NCI-H748 treated with DMSO at 0.1 percent for 48 hours (cell line): ENCODE measurements at regions not wholly inside any gene's neighbourhood (a gene's known extent, or its start where the extent isn't known, plus 50 kb on each side); places are given as distances from the start of the nearest gene placed in this dataset.

Experiments used
- DNase-seq: peaks from one replicate; lab custom pipeline; 2025; lab: John Stamatoyannopoulos, UW

DNA sequence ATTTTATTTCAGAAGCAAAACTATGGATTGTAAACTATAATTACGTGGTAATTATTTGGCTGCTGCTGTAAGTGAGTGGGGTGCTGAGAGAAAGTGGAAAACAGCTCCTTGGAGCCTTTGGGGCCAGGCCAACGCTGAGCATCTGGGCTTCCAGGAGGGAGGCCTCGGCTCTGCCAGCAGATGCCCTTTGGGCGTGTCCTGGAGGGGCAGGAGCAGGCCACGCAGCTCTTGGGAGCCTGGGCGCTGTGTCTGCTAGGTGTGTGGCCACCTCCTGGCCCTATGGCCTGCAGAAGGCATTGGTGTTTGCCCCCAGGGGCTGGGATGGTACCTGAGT is 423.3 kb downstream of the GLRX3 start:
- DNase-seq, result no peak

- no peak for DNase-seq
Measured at GRCh38 chr10:130560116-130560515, 423.9 kb downstream of the GLRX3 start.

DNA sequence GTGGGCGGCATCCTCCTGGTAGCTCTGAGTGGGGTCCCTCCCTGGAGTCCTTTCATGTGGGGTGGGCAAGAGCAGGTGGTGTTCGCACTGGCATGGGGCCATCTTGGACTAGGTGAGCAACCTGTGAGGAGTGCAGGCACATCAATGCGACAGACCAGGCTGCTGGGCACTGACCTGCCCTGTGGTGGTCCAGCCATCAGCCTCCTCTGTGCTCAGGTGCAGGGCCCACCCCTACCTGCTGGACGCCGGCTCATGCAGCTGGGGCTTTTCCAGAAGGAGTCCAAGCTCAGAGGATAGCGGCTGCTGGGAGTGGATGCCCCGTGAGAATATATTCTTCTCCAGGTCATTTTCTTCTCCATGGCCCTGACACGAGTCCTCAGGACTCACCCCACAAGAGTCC is 424.4 kb downstream of the GLRX3 start:
- no peak for DNase-seq

DNA sequence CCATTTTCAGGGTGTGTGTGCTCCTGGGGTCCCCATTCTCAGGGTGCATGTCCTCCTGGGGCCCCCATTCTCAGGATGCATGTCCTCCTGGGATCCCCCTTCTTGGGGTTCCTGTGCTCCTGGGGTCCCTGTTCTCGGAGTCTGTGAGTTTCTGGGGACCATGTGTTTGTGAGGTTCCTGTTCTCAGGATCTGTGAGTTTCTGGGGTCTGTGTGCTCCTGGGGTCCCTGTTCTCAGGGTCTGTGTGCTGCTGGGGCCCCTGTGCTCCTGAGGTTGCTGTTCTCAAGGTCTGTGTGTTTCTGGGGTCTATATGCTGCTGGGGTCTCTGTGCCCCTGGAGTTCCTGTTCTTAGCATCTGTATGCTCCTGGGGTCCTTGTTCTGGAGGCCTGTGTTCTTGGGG is 425.5 kb downstream of the GLRX3 start:
- DNase-seq, result no peak

DNA sequence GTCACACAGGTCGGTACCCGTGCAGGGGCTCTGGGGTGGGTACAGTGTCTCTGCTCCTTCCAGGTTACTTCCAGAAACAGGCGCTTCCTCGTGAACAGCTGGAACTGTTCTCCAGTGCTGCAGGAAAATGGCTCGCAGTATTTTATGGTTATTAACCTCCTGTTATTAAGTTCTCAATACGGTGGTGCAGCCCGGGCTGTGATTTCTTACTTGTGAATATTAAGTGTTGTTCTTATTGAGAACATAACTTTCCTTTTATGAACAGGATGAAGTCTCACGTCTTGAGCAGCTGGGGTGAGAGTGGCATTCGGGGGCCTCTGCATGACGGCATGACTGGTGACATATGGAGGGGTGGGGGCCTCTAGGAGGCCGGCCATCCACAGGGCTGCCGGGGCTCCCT is 430.8 kb downstream of the GLRX3 start:
- no peak for DNase-seq

DNA sequence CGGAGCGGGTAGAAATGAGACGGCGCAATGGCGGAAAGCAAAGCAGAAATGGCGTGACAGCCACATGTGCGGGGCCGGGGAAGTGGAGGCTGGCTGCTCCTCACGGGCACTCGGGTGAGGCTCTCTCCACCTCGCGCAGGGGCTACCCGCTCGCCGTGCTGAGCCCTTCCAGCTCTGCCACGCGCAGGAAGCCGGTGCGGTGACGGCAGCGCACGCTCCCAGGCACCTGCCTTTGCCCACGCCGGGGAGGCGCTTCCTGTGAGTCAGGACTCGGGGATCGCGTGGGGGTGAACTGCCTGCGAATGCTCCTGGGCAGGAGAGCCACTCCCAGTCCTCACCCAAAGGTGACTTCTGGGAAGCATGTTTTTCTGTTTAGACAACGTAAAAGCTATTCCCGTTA is 431.2 kb downstream of the GLRX3 start:
- DNase-seq, result no peak

DNA sequence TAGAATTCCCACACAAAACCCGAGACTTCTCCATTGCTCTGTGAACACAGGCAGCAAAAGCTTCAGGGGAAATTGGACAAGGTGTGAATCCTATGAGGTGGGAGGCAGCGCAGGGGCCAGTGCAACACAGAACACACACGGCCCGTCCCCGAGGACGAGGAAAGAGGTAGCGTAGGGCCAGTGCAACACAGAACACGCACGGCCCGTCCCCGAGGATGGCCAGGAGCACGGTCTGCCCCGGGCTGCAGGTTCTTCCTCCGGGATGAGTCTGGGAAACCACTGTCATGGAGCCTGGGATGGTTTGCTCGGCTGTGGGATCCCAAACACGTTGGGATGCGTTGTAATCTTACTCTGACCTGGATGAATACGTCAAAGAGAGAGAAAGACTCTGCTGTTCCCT is 432.1 kb downstream of the GLRX3 start:
- no peak for DNase-seq

DNA sequence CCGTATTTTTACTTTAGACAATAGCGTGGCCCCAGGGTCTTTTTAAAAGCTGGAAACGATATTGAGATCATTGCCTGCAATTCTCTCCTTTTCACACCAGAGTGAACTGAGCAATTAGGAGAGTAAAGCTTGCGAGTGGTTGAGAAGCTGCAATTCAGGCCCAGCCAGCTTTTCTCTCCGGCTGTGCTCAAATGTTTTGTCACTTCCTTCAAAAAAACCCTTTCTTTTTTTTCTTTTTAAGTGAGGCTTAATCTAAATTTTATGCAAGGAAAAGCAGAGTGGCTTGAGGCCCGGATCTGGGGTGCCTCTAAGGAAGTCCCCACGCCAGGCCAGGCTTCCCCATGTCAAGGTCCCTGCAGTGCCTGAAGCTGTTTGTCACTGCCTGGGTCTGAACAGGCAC is 433.9 kb downstream of the GLRX3 start:
- no peak for DNase-seq

DNA sequence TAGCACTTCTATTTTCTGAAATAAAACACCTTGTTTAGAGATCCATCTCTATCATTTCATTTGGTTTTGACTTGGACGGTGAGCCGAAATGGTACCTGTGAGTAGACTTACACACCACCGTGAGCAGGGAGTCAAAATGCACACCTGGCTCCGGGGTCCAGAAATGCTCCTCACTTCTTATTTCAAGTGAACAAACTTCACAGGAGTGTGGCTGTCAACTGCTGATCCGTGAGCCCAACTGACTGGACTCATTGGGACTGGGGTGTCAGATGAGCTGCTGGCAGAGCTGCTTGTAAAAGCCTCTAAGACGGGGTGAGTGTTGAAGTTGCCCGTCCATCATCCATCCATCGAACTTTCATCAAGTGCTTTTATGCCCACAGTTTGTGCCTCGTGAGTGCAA is 435.5 kb downstream of the GLRX3 start:
- no peak for DNase-seq

GRCh38 chr10:130573446-130573845 is 437.3 kb downstream of the GLRX3 start:
- DNase-seq, result no peak

- no peak for DNase-seq
Measured at GRCh38 chr10:130575756-130576285, 439.6 kb downstream of the GLRX3 start.

DNA sequence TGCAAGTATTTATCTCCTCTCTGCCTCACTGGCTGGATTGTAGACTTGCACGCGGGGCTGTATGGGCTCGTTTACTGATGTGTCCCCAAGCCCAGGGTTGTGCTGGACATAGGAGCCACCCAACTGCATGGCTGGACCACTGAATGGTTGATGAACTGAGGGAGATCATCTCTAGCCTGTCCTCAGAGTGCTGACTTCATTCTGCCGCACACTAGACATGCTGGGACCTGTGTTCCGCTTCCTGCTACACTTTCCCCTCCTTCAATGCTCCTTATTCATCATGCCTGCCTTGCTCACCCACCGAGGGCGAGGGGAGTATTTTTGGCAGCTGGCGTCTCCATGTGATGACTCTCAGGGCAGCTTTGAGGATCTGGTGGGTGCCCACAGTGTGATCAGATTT is 440.2 kb downstream of the GLRX3 start:
- DNase-seq, result no peak

DNA sequence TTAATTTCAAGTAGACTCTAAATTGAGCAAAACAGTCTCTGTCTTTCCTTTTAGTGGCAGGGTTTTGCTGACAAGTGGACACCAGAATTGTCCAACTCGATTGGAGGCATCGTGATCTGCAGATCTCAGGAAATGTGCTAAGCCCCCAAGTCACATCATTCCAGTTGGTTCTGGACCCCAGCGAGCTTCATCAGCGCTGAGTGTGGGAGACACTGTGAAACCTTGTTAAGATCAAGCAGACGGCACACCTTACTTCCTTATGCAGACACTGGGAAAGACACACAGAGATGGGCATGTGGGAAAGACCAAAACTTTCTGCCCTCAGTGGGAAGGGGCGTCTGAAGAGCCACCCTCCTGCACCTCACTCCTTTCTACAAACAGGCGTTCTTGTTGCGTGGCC is 440.8 kb downstream of the GLRX3 start:
- DNase-seq, result no peak

DNA sequence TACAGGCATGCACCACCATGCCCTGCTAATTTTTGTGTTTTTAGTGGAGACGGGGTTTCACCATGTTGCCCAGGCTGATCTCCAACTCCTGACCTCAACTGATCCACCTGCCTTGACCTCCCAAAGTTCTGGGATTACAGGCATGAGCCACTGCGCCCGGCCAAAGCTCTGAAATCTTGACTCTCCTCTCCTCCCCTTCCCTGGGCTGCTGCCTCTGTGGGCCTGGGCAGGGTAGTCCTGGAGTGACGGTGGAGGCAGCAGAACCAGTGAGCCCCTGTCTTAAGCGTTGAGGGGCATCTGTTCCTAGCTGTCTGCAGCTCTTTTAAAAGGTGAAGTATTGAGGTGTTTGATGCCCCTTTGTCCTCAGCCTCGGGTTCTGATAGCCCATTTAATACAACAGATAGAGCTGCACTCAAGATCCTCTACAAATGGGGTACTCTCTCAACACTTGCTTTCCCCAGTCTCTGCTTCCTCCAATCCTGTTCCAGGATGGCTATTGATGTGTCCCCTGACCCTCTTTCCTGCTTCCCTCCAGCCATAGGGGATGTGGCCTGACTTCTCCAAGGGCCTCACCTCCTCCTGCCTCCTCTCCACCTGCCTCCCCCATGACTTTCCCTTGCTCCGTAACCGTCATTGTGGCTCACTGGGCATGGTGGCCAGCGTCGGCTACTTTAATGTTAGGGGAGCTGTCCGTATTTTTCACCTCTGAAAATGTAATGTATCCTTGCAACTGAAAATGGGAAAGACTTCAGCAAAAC is 442.5 kb downstream of the GLRX3 start:
- no peak for DNase-seq

DNA sequence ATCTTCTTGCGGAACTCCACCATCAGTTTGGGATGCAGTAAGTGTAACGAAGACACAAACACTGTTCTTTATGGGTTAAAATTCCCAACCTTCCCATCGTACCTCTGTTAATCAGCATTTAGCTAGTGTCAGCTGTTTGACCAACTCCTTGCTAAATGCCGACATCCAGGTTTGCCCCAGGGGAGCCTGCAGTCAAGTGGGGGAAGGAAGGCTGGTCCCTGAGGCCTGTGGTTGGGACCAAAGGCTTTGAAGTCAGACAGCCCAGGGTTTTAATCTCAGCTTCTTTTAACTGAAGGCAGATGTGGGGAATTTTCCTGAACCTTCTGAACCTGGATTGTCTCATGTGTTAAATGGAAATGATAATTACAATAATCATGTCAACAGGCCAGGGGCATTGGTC is 443.7 kb downstream of the GLRX3 start:
- no peak for DNase-seq

- DNase-seq, result no peak
Measured at GRCh38 chr10:130580975-130581374, 444.8 kb downstream of the GLRX3 start.

DNA sequence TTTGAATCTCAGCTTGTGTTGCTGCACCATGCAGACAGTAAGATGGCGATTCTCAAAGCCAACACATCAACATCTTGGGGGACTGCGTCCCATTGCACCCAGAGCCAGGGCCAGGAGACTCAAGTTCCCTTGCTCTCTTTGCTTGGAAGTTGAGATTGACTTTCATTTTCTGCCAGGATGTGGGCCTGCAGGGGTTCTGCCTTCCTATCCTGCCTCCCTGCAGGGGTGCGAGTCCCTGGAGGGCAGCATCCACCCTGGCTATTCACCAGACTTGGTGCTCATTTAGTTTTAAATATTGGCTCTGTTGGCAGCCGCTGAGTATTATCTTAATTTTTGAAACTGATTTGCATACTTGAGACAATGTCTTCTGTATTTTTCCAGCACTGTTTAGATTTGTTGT is 451.5 kb downstream of the GLRX3 start:
- no peak for DNase-seq

DNA sequence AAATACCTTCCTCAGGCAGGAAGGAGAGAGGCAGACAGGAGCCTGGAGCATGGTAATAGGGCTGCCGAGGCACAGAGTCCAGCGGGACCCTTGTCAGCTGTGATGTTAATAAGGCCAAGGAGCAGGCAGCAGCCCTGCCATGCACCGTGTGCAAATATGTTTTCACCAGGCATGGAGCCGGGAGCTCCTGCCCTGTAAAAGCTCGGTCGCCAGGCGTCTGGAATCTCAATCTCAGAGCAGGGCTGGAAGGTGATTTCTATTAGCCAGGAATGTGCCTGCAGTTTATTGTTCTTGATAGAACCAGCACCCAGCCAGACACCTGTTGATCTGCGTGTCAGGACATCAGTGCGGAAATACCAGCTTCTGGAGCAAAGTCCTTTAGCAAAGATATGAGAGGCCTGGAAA is 469.8 kb downstream of the GLRX3 start:
- no peak for DNase-seq

DNA sequence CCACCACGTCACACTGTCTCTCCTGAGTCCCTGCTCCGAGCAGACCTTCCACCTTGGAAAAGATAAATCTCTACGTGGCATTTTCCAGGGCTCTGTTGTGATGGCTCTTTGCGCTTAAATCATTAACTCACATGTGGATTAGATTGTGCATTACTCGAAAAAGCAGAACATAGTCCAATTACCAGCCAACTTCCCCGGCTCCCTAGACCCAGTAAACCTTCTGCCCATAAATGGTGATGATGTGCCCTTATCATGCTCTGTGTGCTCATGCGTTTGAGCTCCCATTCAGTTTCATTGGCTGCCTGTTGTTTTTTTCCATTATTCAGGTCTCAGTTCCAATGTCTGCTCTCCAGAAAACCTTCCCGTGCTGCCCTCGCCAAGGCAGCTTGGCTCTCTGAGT is 471.2 kb downstream of the GLRX3 start:
- DNase-seq, result no peak

DNA sequence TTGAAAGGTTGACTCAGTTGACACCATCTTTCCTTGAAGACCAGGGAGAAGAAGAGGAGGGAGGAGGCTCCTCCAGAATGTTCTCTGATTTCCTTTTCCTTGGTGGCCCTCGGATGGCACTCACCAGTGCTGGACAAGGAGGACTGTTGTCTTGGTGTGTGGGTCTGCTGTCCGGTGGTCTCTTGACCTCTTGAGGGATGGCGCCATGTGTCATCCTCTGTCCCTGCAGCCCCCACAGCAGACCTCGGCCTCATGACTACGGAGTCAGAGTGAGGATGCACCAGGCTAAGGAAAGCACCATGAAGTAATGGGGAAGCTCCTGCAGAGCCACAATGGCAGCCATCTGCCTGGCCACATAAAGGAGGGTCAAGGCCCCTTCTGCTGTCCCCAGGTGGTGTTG is 475.0 kb downstream of the GLRX3 start:
- DNase-seq, result no peak

DNA sequence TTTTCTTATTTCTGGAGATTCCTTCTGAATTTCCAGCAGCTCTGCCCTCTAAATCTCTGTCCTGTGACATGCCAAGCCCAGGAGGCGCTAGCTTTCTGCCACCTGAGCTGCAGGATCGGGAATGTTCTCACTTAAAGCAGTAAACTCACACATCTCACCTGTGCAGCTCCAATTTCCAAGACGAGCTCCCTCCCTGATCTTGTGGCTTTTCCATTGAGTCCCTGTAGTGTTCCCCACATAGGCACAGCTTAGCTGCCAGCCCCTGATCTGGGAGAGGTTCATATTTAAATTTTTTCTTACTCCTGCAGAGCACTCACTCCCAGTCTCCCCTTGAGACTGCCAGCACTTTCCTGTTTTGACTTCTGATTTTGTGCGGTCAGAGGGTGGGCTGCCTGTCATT is 479.3 kb downstream of the GLRX3 start:
- no peak for DNase-seq

- DNase-seq, result no peak
Measured at GRCh38 chr10:130617985-130618384, 481.8 kb downstream of the GLRX3 start.

- no peak for DNase-seq
Measured at GRCh38 chr10:130618647-130619046, 482.5 kb downstream of the GLRX3 start.

DNA sequence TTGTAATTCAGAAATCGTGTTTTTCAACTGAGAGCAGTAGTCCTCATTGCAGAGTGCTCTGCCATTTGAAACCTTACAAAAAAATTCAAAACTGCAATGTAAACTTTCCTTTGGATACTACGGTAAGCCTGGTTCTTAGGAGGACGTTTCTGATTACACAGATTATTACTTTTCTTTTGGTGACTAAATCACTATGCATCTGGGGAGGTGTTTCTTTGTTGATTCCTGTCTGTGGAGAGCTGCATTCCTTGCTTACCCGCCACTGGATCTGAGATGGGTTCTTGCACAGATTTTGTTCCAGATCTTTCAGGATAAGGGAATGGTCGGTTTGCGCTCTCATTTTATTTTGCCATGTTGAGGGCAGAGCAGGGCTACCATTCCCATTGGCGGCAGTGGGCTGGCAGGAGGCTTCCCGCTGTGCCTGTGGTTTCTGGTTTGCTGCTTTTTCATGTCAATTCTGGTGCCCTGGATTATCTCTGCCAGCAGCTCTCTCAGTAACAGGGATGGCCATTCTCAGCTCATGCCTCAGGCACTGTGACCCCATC is 485.1 kb downstream of the GLRX3 start:
- no peak for DNase-seq
